GM12864 (cell line): ENCODE measurements at regions not wholly inside any gene's neighbourhood (a gene's known extent, or its start where the extent isn't known, plus 50 kb on each side); places are given as distances from the start of the nearest gene placed in this dataset.

ENCODE experiments used
- DNase-seq: peaks from one replicate; pipeline ENCODE4 v3.0.0-alpha.2; 2011; ENCODE audit warnings: low read depth
- H3K4me3 ChIP-seq: 2 replicates; pipeline ENCODE4 v1.5.1; 2011; ENCODE audit warnings: mild to moderate bottlenecking, low read depth, low read length, control low read depth
- CTCF ChIP-seq: IDR thresholded peaks from 2 replicates; pipeline ENCODE4 v1.5.1; 2011; ENCODE audit warnings: low read depth, mild to moderate bottlenecking, moderate library complexity, low read length, control low read depth, inconsistent platforms; ENCODE audit errors: missing control alignments

DNA sequence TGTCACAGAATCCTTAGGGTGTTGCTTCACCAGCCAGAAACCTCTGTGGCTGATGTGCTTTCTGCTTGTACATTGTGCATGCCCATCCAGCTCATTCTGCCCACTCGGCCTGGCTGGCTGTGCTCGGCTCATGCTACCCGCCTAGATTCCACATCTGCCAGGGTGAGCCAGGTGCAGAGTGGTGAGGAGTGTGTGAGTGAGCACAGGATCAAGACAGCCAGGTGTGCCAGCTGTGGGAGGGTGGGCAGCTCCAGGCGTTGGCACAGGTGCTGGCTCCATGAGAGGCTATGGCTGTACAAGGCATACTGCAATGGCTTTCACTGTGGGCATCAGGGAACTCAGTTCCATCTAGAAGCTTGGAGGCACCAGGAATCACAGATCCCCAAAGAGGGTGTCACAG lies 1321.8 kb upstream of the CRIM1 start:
- DNase-seq = no peak
- no peak for TF ChIP-seq CTCF
- H3K4me3 ChIP-seq = no peak overlapping the region

DNA sequence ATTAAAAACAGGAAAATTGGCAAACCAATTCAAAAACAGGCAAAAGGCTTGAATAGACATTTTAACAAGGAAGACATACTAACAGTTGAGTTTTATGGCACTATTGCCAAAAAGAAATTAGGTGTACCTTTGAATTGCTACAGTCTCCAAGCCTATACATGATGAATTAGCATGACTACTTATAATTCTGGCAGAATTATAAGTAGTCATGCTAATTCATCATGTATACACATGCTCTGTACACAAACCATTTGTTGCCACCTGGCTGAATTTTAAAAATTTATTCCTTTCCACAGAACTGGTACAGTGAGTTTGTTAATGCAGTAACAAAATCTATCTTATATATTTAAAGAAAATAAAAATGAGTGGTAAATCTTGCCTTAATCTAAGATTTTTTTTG lies 1332.0 kb upstream of the CRIM1 start:
- no peak for DNase-seq
- no peak overlapping the region for H3K4me3 ChIP-seq
- no peak for TF ChIP-seq CTCF

DNA sequence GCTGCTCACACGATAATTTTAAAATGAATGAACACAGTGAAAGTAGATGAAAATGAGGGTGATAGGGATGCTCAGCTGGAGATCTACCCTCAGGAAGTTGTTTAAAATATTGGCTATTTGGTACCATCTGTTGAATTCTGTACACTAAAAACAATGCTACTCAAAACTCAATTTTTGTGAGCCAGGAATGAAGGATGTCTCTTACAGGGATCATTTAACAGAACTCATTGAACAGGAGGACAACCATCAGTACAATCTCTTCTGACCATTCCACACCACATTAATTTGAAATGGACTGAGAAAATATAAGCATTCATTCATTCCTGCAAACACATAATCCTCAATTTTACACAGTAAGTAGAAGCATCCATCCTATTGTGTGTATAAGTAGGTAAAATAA lies 1355.1 kb upstream of the CRIM1 start:
- H3K4me3 ChIP-seq = no peak overlapping the region
- TF ChIP-seq CTCF = no peak
- DNase-seq = no peak

DNA sequence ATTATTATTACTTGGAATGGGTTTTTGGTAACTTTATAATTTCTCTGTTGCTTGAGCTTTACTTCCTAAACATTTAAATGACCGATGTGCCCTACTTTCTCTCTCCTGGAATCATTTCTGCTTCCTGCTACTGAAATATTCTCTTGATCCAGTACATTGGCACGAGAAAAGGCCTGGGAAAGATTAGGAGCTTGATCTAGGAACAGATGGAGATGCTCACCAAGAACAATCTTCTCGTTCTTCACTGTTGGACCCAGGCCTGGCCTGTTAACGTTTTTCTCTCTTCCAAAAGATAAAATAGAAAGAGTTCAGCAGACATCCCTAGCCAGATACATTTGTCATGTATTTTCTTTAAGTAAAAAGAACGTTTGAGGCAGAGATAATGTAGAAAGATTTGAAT lies 1356.8 kb upstream of the CRIM1 start:
- DNase-seq = no peak
- no peak overlapping the region for H3K4me3 ChIP-seq
- TF ChIP-seq CTCF = no peak

- no peak for TF ChIP-seq CTCF
- no peak overlapping the region for H3K4me3 ChIP-seq
Measured at GRCh38 chr2:34997779-34998178, 1357.8 kb upstream of the CRIM1 start.

DNA sequence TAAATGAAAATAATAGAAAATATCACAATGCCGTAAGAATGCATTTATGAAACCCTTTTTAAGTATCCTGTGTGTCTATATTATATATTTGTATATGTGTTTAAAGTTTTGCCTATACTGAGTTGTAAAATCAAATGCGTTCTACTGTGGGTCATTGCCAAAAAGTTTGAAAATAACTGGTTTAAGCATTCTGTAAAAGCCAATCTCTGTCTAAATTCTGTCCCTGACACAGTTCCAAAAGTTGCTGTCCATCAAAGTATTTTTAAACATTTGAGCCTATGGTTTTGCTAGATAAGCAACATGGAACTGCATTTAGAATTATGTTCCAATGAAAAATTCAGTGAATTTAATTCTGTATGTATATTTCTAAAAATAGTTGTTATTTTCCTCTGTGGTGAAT lies 1360.4 kb upstream of the CRIM1 start:
- no peak for TF ChIP-seq CTCF
- DNase-seq = no peak
- H3K4me3 ChIP-seq = no peak overlapping the region

More at GRCh38 chr2:34997779-34998178, 1357.8 kb upstream of the CRIM1 start:
- no peak for DNase-seq

DNA sequence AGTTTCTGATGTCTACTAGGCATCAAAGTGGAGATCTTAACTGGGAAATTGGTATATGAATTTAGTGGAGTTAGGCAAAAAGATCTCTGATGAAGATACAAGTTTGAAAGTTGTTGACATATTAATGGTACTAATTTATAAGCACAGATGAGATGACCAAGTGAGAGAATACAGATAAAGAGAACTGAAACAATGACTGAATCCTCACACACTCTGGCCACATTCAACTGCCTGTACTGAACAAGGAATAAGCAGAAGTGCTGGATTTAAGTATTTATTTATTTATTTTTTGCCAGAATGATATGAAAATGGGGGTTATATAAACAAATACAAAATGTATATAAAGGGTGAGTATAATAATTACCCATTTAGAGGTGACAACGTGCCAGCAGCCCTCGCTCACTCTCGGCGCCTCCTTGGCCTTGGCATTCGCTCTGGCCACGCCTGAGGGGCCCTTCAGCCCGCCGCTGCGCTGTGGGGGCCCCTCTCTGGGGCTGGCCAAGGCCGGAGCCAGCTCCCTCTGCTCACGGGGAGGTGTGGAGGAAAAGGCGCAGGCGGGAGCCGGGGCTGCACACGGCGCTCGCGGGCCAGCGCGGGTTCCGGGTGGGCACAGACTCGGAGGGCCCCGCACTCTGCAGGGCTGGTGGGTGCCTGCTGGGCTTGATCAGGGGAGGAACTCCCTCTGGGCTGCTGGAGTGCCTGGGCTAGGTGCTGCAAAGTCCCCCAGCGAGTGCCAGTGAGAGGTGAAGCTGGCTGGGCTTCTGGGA lies 1363.9 kb upstream of the CRIM1 start:
- no peak overlapping the region for H3K4me3 ChIP-seq
- no peak for TF ChIP-seq CTCF
- DNase-seq = no peak
